HCT116 (cell line): ENCODE measurements at regions not wholly inside any gene's neighbourhood (a gene's known extent, or its start where the extent isn't known, plus 50 kb on each side); places are given as distances from the start of the nearest gene placed in this dataset.

Experiments used
- ATAC-seq: fragments of 200-7000 bp; cut with Tn5 transposase; 2 replicates; pipeline ENCODE4 v1.9.1; 2020; ENCODE audit warnings: mild to moderate bottlenecking, moderate library complexity
- BruUV-seq: library from RNA; stranded (reverse); fragments of 400-500 nt; replicated peaks from 2 replicates; lab custom pipeline; 2021; lab: Mats Ljungman, UMichigan
- CTCF ChIA-PET: fragments of 300-600 bp; sonication (Branson Sonifier 250); formaldehyde crosslinking; loops from one replicate; lab custom pipeline; 2021; ENCODE audit warnings: antibody characterized with exemption; lab: Charles Lee
- POLR2A ChIA-PET: fragments of 300-600, 350-600 bp; sonication (Branson Sonifier 250); formaldehyde crosslinking; loops from one replicate; lab custom pipeline; 2021; ENCODE audit warnings: antibody characterized with exemption; lab: Charles Lee
- RAD21 ChIA-PET, 2 experiments: fragments of 300-600 bp; sonication (Branson Sonifier 250); formaldehyde crosslinking; loops; one replicate each; lab custom pipeline; 2023; ENCODE audit warnings: low total read pairs in 2 of 2; ENCODE audit not compliant: uncharacterized antibody in 2 of 2, unreplicated experiment in 2 of 2, low non-redundant PET in 1 of 2; lab: Charles Lee
- DNase-seq: peaks from one replicate; pipeline ENCODE4 v3.0.0-alpha.2; 2010; ENCODE audit warnings: low read depth, low spot score
- H2AFZ ChIP-seq: fragments of 200-600 bp; shearing (Covaris generic), sonication (generic); 2 replicates; pipeline ENCODE4 v1.6.1; 2017; ENCODE audit warnings: low read depth, mixed run types, mixed read lengths, antibody characterized with exemption, low read length; ENCODE audit not compliant: poor library complexity, severe bottlenecking
- H3K27ac ChIP-seq: 2 replicates; pipeline ENCODE4 v1.5.1; 2012; ENCODE audit warnings: low read depth, low read length
- H3K27me3 ChIP-seq: fragments of 200-600 bp; sonication (generic); 2 replicates; pipeline ENCODE4 v1.6.1; 2016; ENCODE audit warnings: mixed run types, low read length, mixed read lengths; ENCODE audit not compliant: insufficient read depth
- H3K36me3 ChIP-seq, 2 experiments: fragments of 200-500 bp in 1 of 2; fragments of 200-600 bp in 1 of 2; sonication (Bioruptor generic) in 1 of 2; sonication (generic) in 1 of 2; 2 replicates each; pipeline versions ENCODE4 v1.5.1 to v1.6.1; 2014 to 2016; ENCODE audit warnings: low read length in 2 of 2, inconsistent platforms in 1 of 2, mixed read lengths in 1 of 2, mixed run types in 1 of 2; ENCODE audit not compliant: insufficient read depth in 2 of 2, control insufficient read depth in 1 of 2
- H3K4me1 ChIP-seq, 2 experiments: fragments of 200-600 bp in 1 of 2; sonication (generic) in 1 of 2; 2 replicates each; pipeline versions ENCODE4 v1.5.1 to v1.6.1; 2012 to 2017; ENCODE audit warnings: low read length in 2 of 2, inconsistent platforms in 1 of 2, mild to moderate bottlenecking in 1 of 2, mixed read lengths in 1 of 2, mixed run types in 1 of 2, moderate library complexity in 1 of 2; ENCODE audit not compliant: insufficient read depth in 2 of 2, control insufficient read depth in 1 of 2
- H3K4me2 ChIP-seq: fragments of 200-600 bp; sonication (generic); 2 replicates; pipeline ENCODE4 v1.6.1; 2017; ENCODE audit warnings: mixed run types, low read length, mixed read lengths
- H3K4me3 ChIP-seq, 2 experiments: fragments of 200-600 bp in 1 of 2; sonication (generic) in 1 of 2; replicated peaks in 1 of 2; 2 replicates each; pipeline ENCODE4 v1.5.1; 2011 to 2016; ENCODE audit warnings: low read length in 2 of 2, control low read depth in 1 of 2, low read depth in 1 of 2, mild to moderate bottlenecking in 1 of 2, mixed read lengths in 1 of 2, mixed run types in 1 of 2
- H3K79me2 ChIP-seq: fragments of 200-600 bp; sonication (generic); 2 replicates; pipeline ENCODE4 v1.6.1; 2017; ENCODE audit warnings: mild to moderate bottlenecking, mixed run types, low read length, moderate library complexity, mixed read lengths; ENCODE audit not compliant: insufficient read depth
- H3K9ac ChIP-seq: fragments of 200-600 bp; sonication (generic); 2 replicates; pipeline ENCODE4 v1.6.1; 2016; ENCODE audit warnings: low read length, mixed read lengths
- H3K9me2 ChIP-seq: fragments of 200-600 bp; sonication (generic), shearing (Covaris generic); 2 replicates; pipeline ENCODE4 v1.6.1; 2017; ENCODE audit warnings: mixed run types, mild to moderate bottlenecking, moderate library complexity; ENCODE audit not compliant: insufficient read depth
- H3K9me3 ChIP-seq, 2 experiments: fragments of 200-500 bp in 1 of 2; fragments of 200-600 bp in 1 of 2; sonication (Bioruptor generic) in 1 of 2; sonication (generic) in 1 of 2; 2 replicates each; pipeline ENCODE4 v1.6.1; 2014 to 2017; ENCODE audit warnings: low read length in 2 of 2, mixed read lengths in 2 of 2, inconsistent platforms in 1 of 2, low read depth in 1 of 2, mild to moderate bottlenecking in 1 of 2, mixed run types in 1 of 2, moderate library complexity in 1 of 2; ENCODE audit not compliant: control insufficient read depth in 1 of 2, insufficient read depth in 1 of 2
- H4K20me1 ChIP-seq: fragments of 200-600 bp; sonication (generic), shearing (Covaris generic); 2 replicates; pipeline ENCODE4 v1.6.1; 2017; ENCODE audit warnings: mixed run types, mild to moderate bottlenecking, moderate library complexity; ENCODE audit not compliant: insufficient read depth
- ATF3 ChIP-seq: IDR thresholded peaks from 2 replicates; pipeline ENCODE4 v1.6.1; 2012
- CBX3 ChIP-seq: IDR thresholded peaks from 2 replicates; pipeline ENCODE4 v1.6.1; 2012; ENCODE audit warnings: low read depth
- EGR1 ChIP-seq: IDR thresholded peaks from 2 replicates; pipeline ENCODE4 v1.6.1; 2012; ENCODE audit warnings: low read depth
- EZH2phosphoT487 ChIP-seq: fragments of 200-600 bp; IDR thresholded peaks from 2 replicates; pipeline ENCODE4 v1.6.1; 2018; ENCODE audit warnings: antibody characterized with exemption, borderline replicate concordance
- POLR2A ChIP-seq: IDR thresholded peaks from 2 replicates; pipeline ENCODE4 v1.7.0; 2011; ENCODE audit warnings: borderline replicate concordance; ENCODE audit not compliant: insufficient read depth, insufficient read length; ENCODE audit errors: extremely low read depth
- REST ChIP-seq: IDR thresholded peaks from 2 replicates; pipeline ENCODE4 v1.6.1; 2012; ENCODE audit warnings: low read depth
- SRF ChIP-seq: IDR thresholded peaks from 2 replicates; pipeline ENCODE4 v1.6.1; 2012; ENCODE audit warnings: low read depth
- ZBTB33 ChIP-seq: IDR thresholded peaks from 2 replicates; pipeline ENCODE4 v1.6.1; 2011; ENCODE audit warnings: mild to moderate bottlenecking, low read length, moderate library complexity; ENCODE audit not compliant: insufficient replicate concordance; ENCODE audit errors: extremely low read depth
- intact Hi-C: fragments of 100-400 bp; cut with micrococcal nuclease; formaldehyde crosslinking; loops from 2 replicates; pipeline ENCODE4 v1.10.0; 2022

- no TSS peak for BruUV-seq
- H3K9me2 ChIP-seq: no peaks in the 10 kb centered on the region
- DNase-seq: no peak
- ChIA-PET RAD21 (no interaction called here), CTCF (no interaction called here), POLR2A (no interaction called here)
- H4K20me1 ChIP-seq: no peaks in the 10 kb centered on the region
- no peaks in the 10 kb centered on the region for H3K36me3 ChIP-seq
- intact Hi-C loops: no loop called here
- no peaks in the 10 kb centered on the region for H3K79me2 ChIP-seq
- H2AFZ ChIP-seq: no peak overlapping the region
- no peak overlapping the region for H3K27ac ChIP-seq
- H3K4me1 ChIP-seq: no peaks in the 10 kb centered on the region
- TF ChIP-seq ATF3: no peak
- no peak for TF ChIP-seq POLR2A
- TF ChIP-seq EGR1: no peak
- TF ChIP-seq REST: no peak
- no peak for TF ChIP-seq SRF
- no peak for TF ChIP-seq CBX3
- TF ChIP-seq ZBTB33: no peak
- TF ChIP-seq EZH2phosphoT487: no peak
- TF ChIP-seq, all 23 proteins: peak for 0
- Histone ChIP-seq H3K4me3 (no peak overlapping the region), H3K9ac (no peak overlapping the region), H3K9me3 (no peaks in the 10 kb centered on the region; a peak in 1 of 4 replicates), H3K27me3 (no peaks in the 10 kb centered on the region), H3K4me2 (no peak overlapping the region)
- no peak for ATAC-seq
Observed at GRCh38 chr1:96558635-96559034, 162.9 kb upstream of the PTBP2 start.
